ENCODE measurements at regions not wholly inside any gene's neighbourhood (a gene's known extent, or its start where the extent isn't known, plus 50 kb on each side); places are given as distances from the start of the nearest gene placed in this dataset.

- no peak for DNase-seq (ENCODE audit: low read depth)
- no peak for TF ChIP-seq CTCF (IDR thresholded peaks at IDR 0.05; ENCODE audit: low read length, missing control alignments)
- no peak overlapping the region for H3K4me3 ChIP-seq (replicated peaks; ENCODE audit: low read depth, low read length)
Measured at GRCh38 chr16:79415983-79416640, 184.4 kb downstream of the MAF start.

- TF ChIP-seq CTCF (IDR thresholded peaks at IDR 0.05; ENCODE audit: low read length, missing control alignments), result no peak
- DNase-seq (ENCODE audit: low read depth), result no peak
Measured at GRCh38 chr16:79412783-79413225, 187.7 kb downstream of the MAF start.

GRCh38 chr16:79411805-79412204, 188.7 kb downstream of the MAF start:
- H3K4me3 ChIP-seq (replicated peaks; ENCODE audit: low read depth, low read length), result no peak overlapping the region
- no peak for DNase-seq (ENCODE audit: low read depth)
- no peak for TF ChIP-seq CTCF (IDR thresholded peaks at IDR 0.05; ENCODE audit: low read length, missing control alignments)

More at GRCh38 chr16:79412783-79413225, 187.7 kb downstream of the MAF start:
- no peak overlapping the region for H3K4me3 ChIP-seq (replicated peaks; ENCODE audit: low read depth, low read length)

DNA sequence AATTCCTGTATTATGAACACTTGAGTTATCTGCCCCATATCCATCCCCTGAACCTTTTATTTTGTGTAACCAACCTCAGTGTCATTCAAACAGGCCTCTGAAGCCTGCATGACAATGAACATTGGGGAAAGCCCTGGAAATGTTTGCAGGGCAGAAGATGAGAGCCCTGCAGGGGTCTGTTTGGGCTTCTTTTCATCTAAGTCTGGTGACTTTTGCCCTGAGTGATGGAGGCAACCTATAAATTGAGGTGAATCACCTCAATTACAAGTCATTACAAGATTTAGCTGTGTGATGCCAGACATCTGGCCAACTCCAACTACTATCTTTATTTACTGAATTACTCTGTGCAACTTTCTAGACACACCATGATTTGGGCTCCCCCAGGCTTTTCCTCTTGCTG, 189.2 kb downstream of the MAF start:
- no peak for DNase-seq (ENCODE audit: low read depth)
- no peak overlapping the region for H3K4me3 ChIP-seq (replicated peaks; ENCODE audit: low read depth, low read length)
- TF ChIP-seq CTCF (IDR thresholded peaks at IDR 0.05; ENCODE audit: low read length, missing control alignments), result no peak

GRCh38 chr16:79409978-79410377, 190.6 kb downstream of the MAF start:
- no peak for DNase-seq (ENCODE audit: low read depth)
- TF ChIP-seq CTCF (IDR thresholded peaks at IDR 0.05; ENCODE audit: low read length, missing control alignments), result no peak
- H3K4me3 ChIP-seq (replicated peaks; ENCODE audit: low read depth, low read length), result no peak overlapping the region

GRCh38 chr16:79408355-79408754, 192.2 kb downstream of the MAF start:
- H3K4me3 ChIP-seq (replicated peaks; ENCODE audit: low read depth, low read length), result no peak overlapping the region
- TF ChIP-seq CTCF (IDR thresholded peaks at IDR 0.05; ENCODE audit: low read length, missing control alignments), result no peak
- DNase-seq (ENCODE audit: low read depth), result no peak

Measured in fibroblast of pulmonary artery (primary cell).